CD14-positive monocyte (primary cell): ENCODE measurements at regions not wholly inside any gene's neighbourhood (a gene's known extent, or its start where the extent isn't known, plus 50 kb on each side); places are given as distances from the start of the nearest gene placed in this dataset.

ENCODE experiments used
- DNase-seq, 3 donors: peaks; one replicate each; pipeline ENCODE4 v3.0.0-alpha.2; 2011 to 2022
- H2AFZ ChIP-seq: 2 replicates; pipeline ENCODE4 v1.6.0; 2012; ENCODE audit warnings: mild to moderate bottlenecking, low read depth, low read length, inconsistent platforms; ENCODE audit not compliant: insufficient read depth, poor library complexity, severe bottlenecking
- H3K27ac ChIP-seq, 2 donors: 1 replicate in 1 of 2; 2 replicates in 1 of 2; pipeline ENCODE4 v1.5.1; 2012 to 2013; ENCODE audit warnings: low read length in 2 of 2, control low read depth in 1 of 2, inconsistent platforms in 1 of 2, low read depth in 1 of 2, mild to moderate bottlenecking in 1 of 2
- H3K27me3 ChIP-seq, 2 donors: one replicate each; pipeline versions ENCODE4 v1.6.0 to v1.6.1; 2011 to 2013; ENCODE audit warnings: low read length in 2 of 2; ENCODE audit not compliant: control insufficient read depth in 2 of 2, insufficient read depth in 2 of 2
- H3K36me3 ChIP-seq, 2 donors: replicated peaks in 1 of 2; 1 replicate in 1 of 2; 2 replicates in 1 of 2; pipeline versions ENCODE4 v1.5.1 to v1.6.1; 2012 to 2013; ENCODE audit warnings: low read length in 2 of 2, control low read depth in 1 of 2, inconsistent platforms in 1 of 2, mild to moderate bottlenecking in 1 of 2; ENCODE audit not compliant: insufficient read depth in 2 of 2, control insufficient read depth in 1 of 2
- H3K4me1 ChIP-seq, 2 donors: 1 replicate in 1 of 2; 2 replicates in 1 of 2; pipeline versions ENCODE4 v1.5.1 to v1.6.1; 2012 to 2013; ENCODE audit warnings: low read length in 2 of 2, control low read depth in 1 of 2, inconsistent platforms in 1 of 2, mild to moderate bottlenecking in 1 of 2, moderate library complexity in 1 of 2; ENCODE audit not compliant: insufficient read depth in 2 of 2, control insufficient read depth in 1 of 2
- H3K4me2 ChIP-seq: replicated peaks from 2 replicates; pipeline ENCODE3; 2012; ENCODE audit warnings: low read length, moderate library complexity, mild to moderate bottlenecking; ENCODE audit not compliant: poor library complexity, severe bottlenecking; ENCODE audit errors: extremely low read depth
- H3K4me3 ChIP-seq, 3 experiments: fragments of 200-600 bp in 1 of 3; sonication (generic) in 1 of 3; replicated peaks in 1 of 3; 1 replicate in 2 of 3; 2 replicates in 1 of 3; pipeline ENCODE4 v1.5.1; 2011 to 2013; ENCODE audit warnings: low read length in 3 of 3, mild to moderate bottlenecking in 3 of 3, control low read depth in 2 of 3, low read depth in 2 of 3, inconsistent platforms in 1 of 3, moderate library complexity in 1 of 3
- H3K79me2 ChIP-seq: 2 replicates; pipeline ENCODE4 v1.6.0; 2012; ENCODE audit warnings: mild to moderate bottlenecking, control low read depth, inconsistent platforms, low read length, moderate library complexity; ENCODE audit not compliant: insufficient read depth
- H3K9ac ChIP-seq: 2 replicates; pipeline ENCODE4 v1.6.0; 2017; ENCODE audit warnings: low read length, mild to moderate bottlenecking; ENCODE audit not compliant: insufficient read depth, poor library complexity, severe bottlenecking
- H3K9me3 ChIP-seq, 2 donors: replicated peaks in 1 of 2; 1 replicate in 1 of 2; 2 replicates in 1 of 2; pipeline versions ENCODE4 v1.5.1 to v1.6.1; 2012 to 2013; ENCODE audit warnings: low read length in 2 of 2, control low read depth in 1 of 2; ENCODE audit not compliant: control insufficient read depth in 1 of 2, insufficient read depth in 1 of 2
- H4K20me1 ChIP-seq: 2 replicates; pipeline ENCODE4 v1.6.0; 2012; ENCODE audit warnings: mild to moderate bottlenecking, low read length, control low read depth, moderate library complexity; ENCODE audit not compliant: insufficient read depth
- H3K27ac Mint-ChIP-seq, 7 donors: one replicate each; pipeline ENCODE4 v1.8.0; 2020; ENCODE audit warnings: mild to moderate bottlenecking in 7 of 7, mixed read lengths in 7 of 7, moderate library complexity in 6 of 7, inconsistent platforms in 2 of 7
- H3K27me3 Mint-ChIP-seq, 3 donors: one replicate each; pipeline ENCODE4 v1.8.0; 2021 to 2022; ENCODE audit warnings: low read depth in 3 of 3, mild to moderate bottlenecking in 3 of 3, mixed read lengths in 3 of 3, moderate library complexity in 3 of 3, inconsistent platforms in 1 of 3
- H3K36me3 Mint-ChIP-seq, 2 donors: one replicate each; pipeline ENCODE4 v1.8.0; 2020; ENCODE audit warnings: mixed read lengths in 2 of 2, inconsistent platforms in 1 of 2, mild to moderate bottlenecking in 1 of 2
- H3K4me1 Mint-ChIP-seq: one replicate; pipeline ENCODE4 v1.8.0; 2020; ENCODE audit warnings: mild to moderate bottlenecking, mixed read lengths
- H3K4me3 Mint-ChIP-seq, 2 donors: one replicate each; pipeline ENCODE4 v1.8.0; 2020; ENCODE audit warnings: mild to moderate bottlenecking in 2 of 2, mixed read lengths in 2 of 2, moderate library complexity in 1 of 2
- H3K9me3 Mint-ChIP-seq, 7 donors: one replicate each; pipeline ENCODE4 v1.8.0; 2020 to 2022; ENCODE audit warnings: mixed read lengths in 7 of 7, mild to moderate bottlenecking in 6 of 7, moderate library complexity in 6 of 7, inconsistent platforms in 2 of 7
- WGBS: methylation state at CpG from one replicate; pipeline ENCODE4 v1.1.5; 2013; ENCODE audit warnings: missing lambda C conversion rate; ENCODE audit not compliant: insufficient coverage; 5-methylcytosine and 5-hydroxymethylcytosine counted together
- intact Hi-C, 2 donors: fragments of 100-400 bp; cut with micrococcal nuclease; formaldehyde crosslinking; loops; one replicate each; pipeline versions ENCODE4 v1.15.0 to v1.15.1; 2023
- TF ChIP-seq, protein P1 (sequence below): fragments of 200-600 bp; IDR thresholded peaks from one replicate; pipeline ENCODE4 v1.8.0; 2022; ENCODE audit warnings: antibody characterized with exemption, mild to moderate bottlenecking

- TF ChIP-seq, protein P1, sequence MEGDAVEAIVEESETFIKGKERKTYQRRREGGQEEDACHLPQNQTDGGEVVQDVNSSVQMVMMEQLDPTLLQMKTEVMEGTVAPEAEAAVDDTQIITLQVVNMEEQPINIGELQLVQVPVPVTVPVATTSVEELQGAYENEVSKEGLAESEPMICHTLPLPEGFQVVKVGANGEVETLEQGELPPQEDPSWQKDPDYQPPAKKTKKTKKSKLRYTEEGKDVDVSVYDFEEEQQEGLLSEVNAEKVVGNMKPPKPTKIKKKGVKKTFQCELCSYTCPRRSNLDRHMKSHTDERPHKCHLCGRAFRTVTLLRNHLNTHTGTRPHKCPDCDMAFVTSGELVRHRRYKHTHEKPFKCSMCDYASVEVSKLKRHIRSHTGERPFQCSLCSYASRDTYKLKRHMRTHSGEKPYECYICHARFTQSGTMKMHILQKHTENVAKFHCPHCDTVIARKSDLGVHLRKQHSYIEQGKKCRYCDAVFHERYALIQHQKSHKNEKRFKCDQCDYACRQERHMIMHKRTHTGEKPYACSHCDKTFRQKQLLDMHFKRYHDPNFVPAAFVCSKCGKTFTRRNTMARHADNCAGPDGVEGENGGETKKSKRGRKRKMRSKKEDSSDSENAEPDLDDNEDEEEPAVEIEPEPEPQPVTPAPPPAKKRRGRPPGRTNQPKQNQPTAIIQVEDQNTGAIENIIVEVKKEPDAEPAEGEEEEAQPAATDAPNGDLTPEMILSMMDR: no peak
- Mint-ChIP-seq H3K4me1 (peaks cover 10% of the 10 kb centered on the region), H3K27ac (no peak overlapping the region), H3K27me3 (peaks cover 0 to 8% (median 2%) of the 10 kb centered on the region in 3 donors), H3K9me3 (peaks cover 0 to 1% (median 0%) of the 10 kb centered on the region in 7 donors), H3K4me3 (no peak overlapping the region), H3K36me3 (no peaks in the 10 kb centered on the region)
- WGBS: 80% methylated on average over 1 of the region's 3 CpGs
- no peak overlapping the region for H2AFZ ChIP-seq
- no peaks in the 10 kb centered on the region for H3K79me2 ChIP-seq
- no peaks in the 10 kb centered on the region for H4K20me1 ChIP-seq
- DNase-seq: no peak
- no peak overlapping the region for H3K4me3 ChIP-seq
- H3K4me2 ChIP-seq: no peak overlapping the region
- intact Hi-C loops: no loop called here
- no peaks in the 10 kb centered on the region for H3K27me3 ChIP-seq
- peaks cover 0 to 4% of the 10 kb centered on the region in 2 donors for H3K4me1 ChIP-seq
- no peak overlapping the region for H3K9ac ChIP-seq
- H3K9me3 ChIP-seq: no peaks in the 10 kb centered on the region
- no peaks in the 10 kb centered on the region for H3K36me3 ChIP-seq
- H3K27ac ChIP-seq: no peak overlapping the region
Measured at GRCh38 chr1:116257341-116257767, 115.7 kb upstream of the ATP1A1 start.

DNA sequence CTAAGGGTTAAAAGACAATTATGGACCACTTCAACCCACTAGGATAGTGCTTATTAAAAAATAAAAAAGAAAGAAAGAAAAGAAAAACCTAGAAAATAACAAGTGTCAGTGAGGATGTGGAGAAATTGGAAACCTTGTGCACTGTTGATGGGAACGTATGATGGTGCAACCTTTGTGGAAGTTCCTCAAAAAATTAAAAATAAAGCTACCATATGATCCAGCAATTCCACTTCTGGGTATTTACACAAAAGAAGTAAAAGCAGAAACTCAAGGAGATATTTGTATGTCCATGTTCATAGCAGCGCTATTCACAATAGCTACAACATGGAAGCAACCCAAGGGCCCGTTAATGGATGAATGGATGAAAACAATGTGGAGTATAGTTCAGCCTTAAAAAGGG is 115.2 kb upstream of the ATP1A1 start:
- TF ChIP-seq, protein P1: no peak
- H3K4me1 Mint-ChIP-seq: peaks cover 10% of the 10 kb centered on the region
- H3K27ac Mint-ChIP-seq: peak overlapping the region in 1 of 7 donors; percentile 62
- H3K36me3 Mint-ChIP-seq: no peaks in the 10 kb centered on the region
- peaks cover 0 to 8% (median 2%) of the 10 kb centered on the region in 3 donors for H3K27me3 Mint-ChIP-seq
- intact Hi-C loops: no loop called here
- Histone ChIP-seq H3K4me2 (no peak overlapping the region), H3K36me3 (no peaks in the 10 kb centered on the region), H3K9ac (no peak overlapping the region), H3K79me2 (no peaks in the 10 kb centered on the region), H3K4me1 (peaks cover 0 to 4% of the 10 kb centered on the region in 2 donors), H3K27ac (no peak overlapping the region), H4K20me1 (no peaks in the 10 kb centered on the region), H2AFZ (no peak overlapping the region), H3K9me3 (no peaks in the 10 kb centered on the region), H3K27me3 (no peaks in the 10 kb centered on the region), H3K4me3 (no peak overlapping the region)
- H3K9me3 Mint-ChIP-seq: peaks cover 0 to 1% (median 0%) of the 10 kb centered on the region in 7 donors
- H3K4me3 Mint-ChIP-seq: no peak overlapping the region
- no peak for DNase-seq
- no CpG with 5 or more reads among the region's 3 CpGs for WGBS
